Testis (tissue), 2 donors: ENCODE measurements at regions not wholly inside any gene's neighbourhood (a gene's known extent, or its start where the extent isn't known, plus 50 kb on each side); places are given as distances from the start of the nearest gene placed in this dataset.
"Not testable (repeated sequence)": the region's sequence is repeated elsewhere in the genome, so short reads cannot be mapped to it uniquely, and the experiment has no call there.

Experiments used
- DNase-seq: peaks from one replicate; pipeline ENCODE4 v3.0.0-alpha.2; 2019
- H3K27ac ChIP-seq, 2 donors: fragments of 200-600 bp; sonication (generic); one replicate each; pipeline ENCODE4 v1.5.1; 2019
- H3K27me3 ChIP-seq: fragments of 200-600 bp; sonication (generic); one replicate; pipeline ENCODE4 v1.5.1; 2019
- H3K36me3 ChIP-seq: fragments of 200-600 bp; sonication (generic); one replicate; pipeline ENCODE4 v1.5.1; 2017; ENCODE audit warnings: low read depth; ENCODE audit errors: missing control alignments
- H3K4me1 ChIP-seq: fragments of 200-600 bp; sonication (generic); one replicate; pipeline ENCODE4 v1.5.1; 2019
- H3K4me3 ChIP-seq, 2 donors: fragments of 200-600 bp; sonication (generic); one replicate each; pipeline ENCODE4 v1.5.1; 2017 to 2019
- H3K9me3 ChIP-seq: fragments of 200-600 bp; sonication (generic); one replicate; pipeline ENCODE4 v1.5.1; 2017
- CTCF ChIP-seq, 3 experiments: fragments of 450-650 bp in 2 of 3; fragments of 200-600 bp in 1 of 3; sonication (generic) in 1 of 3; IDR thresholded peaks; one replicate each; pipeline ENCODE4 v1.5.1; 2016 to 2019; ENCODE audit warnings: antibody characterized with exemption in 3 of 3, mild to moderate bottlenecking in 2 of 3, moderate library complexity in 1 of 3
- POLR2A ChIP-seq: fragments of 450-650 bp; IDR thresholded peaks from one replicate; pipeline ENCODE4 v1.6.1; 2017; ENCODE audit warnings: antibody characterized with exemption, mild to moderate bottlenecking, moderate library complexity
- WGBS, 2 donors: methylation state at CpG; one replicate each; pipeline ENCODE4 v1.1.5; 2018; 5-methylcytosine and 5-hydroxymethylcytosine counted together
- intact Hi-C: fragments of 100-400 bp; cut with DNase I; formaldehyde crosslinking; loops from one replicate; pipeline ENCODE4 v1.15.1; 2023; ENCODE audit warnings: low total_unique reads

GRCh38 chr20:48215536-48215935 lies 430.3 kb upstream of the SULF2 start:
- Histone ChIP-seq H3K36me3 (no peaks in the 10 kb centered on the region), H3K4me1 (no peaks in the 10 kb centered on the region), H3K4me3 (no peak overlapping the region), H3K9me3 (no peaks in the 10 kb centered on the region), H3K27me3 (no peaks in the 10 kb centered on the region), H3K27ac (no peak overlapping the region)
- WGBS, 2 donors = 46 to 57% methylated on average over 8 of the region's 8 CpGs
- DNase-seq = no peak
- intact Hi-C loops = no loop called here
- TF ChIP-seq CTCF (IDR thresholded peaks at IDR 0.05) (no peak), POLR2A (no peak)

GRCh38 chr20:48214601-48215000 lies 429.3 kb upstream of the SULF2 start:
- TF ChIP-seq CTCF (IDR thresholded peaks at IDR 0.05) (no peak), POLR2A (no peak)
- Histone ChIP-seq H3K27me3 (no peaks in the 10 kb centered on the region), H3K27ac (no peak overlapping the region), H3K36me3 (no peaks in the 10 kb centered on the region), H3K4me1 (no peaks in the 10 kb centered on the region), H3K4me3 (no peak overlapping the region), H3K9me3 (no peaks in the 10 kb centered on the region)
- 53 to 61% methylated on average over 4 to 5 of the region's 5 CpGs for WGBS, 2 donors
- intact Hi-C loops = no loop called here
- DNase-seq = no peak

- DNase-seq, H3K9me3 ChIP-seq, H3K27ac ChIP-seq, intact Hi-C loops, H3K36me3 ChIP-seq, H3K4me1 ChIP-seq, H3K27me3 ChIP-seq, H3K4me3 ChIP-seq: not testable (repeated sequence)
- WGBS, 2 donors = 62 to 65% methylated on average over 9 to 12 of the region's 12 CpGs
Observed at GRCh38 chr20:48213635-48214034, 428.4 kb upstream of the SULF2 start.

- no peak for DNase-seq
- H3K27me3 ChIP-seq = no peaks in the 10 kb centered on the region
- H3K4me1 ChIP-seq = no peaks in the 10 kb centered on the region
- H3K9me3 ChIP-seq = no peaks in the 10 kb centered on the region
- intact Hi-C loops = no loop called here
- H3K27ac ChIP-seq = no peak overlapping the region
- 88 to 95% methylated on average over 2 to 3 of the region's 3 CpGs for WGBS, 2 donors
- TF ChIP-seq POLR2A (no peak), CTCF (IDR thresholded peaks at IDR 0.05) (no peak)
- H3K36me3 ChIP-seq = no peaks in the 10 kb centered on the region
- H3K4me3 ChIP-seq = no peak overlapping the region
Observed at GRCh38 chr20:48212806-48213509, 427.7 kb upstream of the SULF2 start.

- TF ChIP-seq CTCF (IDR thresholded peaks at IDR 0.05) (no peak), POLR2A (no peak)
- 92 to 94% methylated on average over 5 of the region's 5 CpGs for WGBS, 2 donors
Observed at GRCh38 chr20:48211847-48212246, 426.6 kb upstream of the SULF2 start.

More at GRCh38 chr20:48211847-48212246, 426.6 kb upstream of the SULF2 start:
- intact Hi-C loops = no loop called here
- H3K36me3 ChIP-seq = no peaks in the 10 kb centered on the region
- no peak for DNase-seq
- H3K4me3 ChIP-seq = no peak overlapping the region
- no peaks in the 10 kb centered on the region for H3K4me1 ChIP-seq
- H3K27ac ChIP-seq = no peak overlapping the region
- H3K27me3 ChIP-seq = no peaks in the 10 kb centered on the region
- no peaks in the 10 kb centered on the region for H3K9me3 ChIP-seq
